OCI-LY3 (cell line): ENCODE measurements at regions not wholly inside any gene's neighbourhood (a gene's known extent, or its start where the extent isn't known, plus 50 kb on each side); places are given as distances from the start of the nearest gene placed in this dataset.

Source experiments
- EZH2phosphoT487 ChIP-seq: fragments of 200-600 bp; shearing (Covaris generic); IDR thresholded peaks from 2 replicates; pipeline ENCODE4 v1.6.1; 2018; ENCODE audit warnings: antibody characterized with exemption, mixed run types, low read depth
- TF ChIP-seq, protein P1 (sequence below): fragments of 200-600, 300-600 bp; sonication (generic); IDR thresholded peaks from 2 replicates; pipeline ENCODE4 v1.5.1; 2014; ENCODE audit warnings: antibody characterized with exemption, low read length, low read depth

DNA sequence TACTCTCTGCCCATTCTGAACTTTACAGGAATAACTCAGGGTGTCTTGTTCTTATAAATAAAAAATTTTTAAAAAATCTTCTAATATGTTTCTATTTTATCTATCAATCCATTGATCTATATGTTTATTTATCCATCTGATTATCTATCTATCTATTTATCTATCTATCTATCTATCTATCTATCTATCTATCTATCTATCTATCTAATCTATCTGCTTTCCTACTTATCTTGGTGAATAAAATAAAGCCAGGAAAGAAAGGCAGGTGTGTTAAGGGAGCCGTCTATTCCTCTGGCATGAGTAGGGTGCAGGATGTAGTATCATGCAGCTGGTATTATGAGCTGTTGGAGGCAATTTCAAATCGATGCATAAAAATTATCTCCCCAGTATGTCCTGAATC is 153.0 kb downstream of the FOXA2 start:
- TF ChIP-seq, protein P1, sequence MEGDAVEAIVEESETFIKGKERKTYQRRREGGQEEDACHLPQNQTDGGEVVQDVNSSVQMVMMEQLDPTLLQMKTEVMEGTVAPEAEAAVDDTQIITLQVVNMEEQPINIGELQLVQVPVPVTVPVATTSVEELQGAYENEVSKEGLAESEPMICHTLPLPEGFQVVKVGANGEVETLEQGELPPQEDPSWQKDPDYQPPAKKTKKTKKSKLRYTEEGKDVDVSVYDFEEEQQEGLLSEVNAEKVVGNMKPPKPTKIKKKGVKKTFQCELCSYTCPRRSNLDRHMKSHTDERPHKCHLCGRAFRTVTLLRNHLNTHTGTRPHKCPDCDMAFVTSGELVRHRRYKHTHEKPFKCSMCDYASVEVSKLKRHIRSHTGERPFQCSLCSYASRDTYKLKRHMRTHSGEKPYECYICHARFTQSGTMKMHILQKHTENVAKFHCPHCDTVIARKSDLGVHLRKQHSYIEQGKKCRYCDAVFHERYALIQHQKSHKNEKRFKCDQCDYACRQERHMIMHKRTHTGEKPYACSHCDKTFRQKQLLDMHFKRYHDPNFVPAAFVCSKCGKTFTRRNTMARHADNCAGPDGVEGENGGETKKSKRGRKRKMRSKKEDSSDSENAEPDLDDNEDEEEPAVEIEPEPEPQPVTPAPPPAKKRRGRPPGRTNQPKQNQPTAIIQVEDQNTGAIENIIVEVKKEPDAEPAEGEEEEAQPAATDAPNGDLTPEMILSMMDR, result no peak
- no peak for TF ChIP-seq EZH2phosphoT487
